Endothelial cell of umbilical vein (primary cell): ENCODE measurements at regions not wholly inside any gene's neighbourhood (a gene's known extent, or its start where the extent isn't known, plus 50 kb on each side); places are given as distances from the start of the nearest gene placed in this dataset.

ENCODE experiments used
- BruUV-seq: library from RNA; stranded (reverse); fragments of 400-500 nt; replicated peaks from 2 replicates; lab custom pipeline; 2021; lab: Mats Ljungman, UMichigan
- CTCF ChIA-PET: fragments of 300-600, 350-600 bp; sonication (Branson Sonifier 250); formaldehyde crosslinking; loops from one replicate; lab custom pipeline; 2021; ENCODE audit warnings: antibody characterized with exemption, inconsistent platforms; lab: Charles Lee
- POLR2A ChIA-PET: fragments of 300-600, 350-600 bp; sonication (Branson Sonifier 250); formaldehyde crosslinking; loops from one replicate; lab custom pipeline; 2021; ENCODE audit warnings: antibody characterized with exemption, inconsistent platforms; lab: Charles Lee
- DNase-seq: peaks from one replicate; pipeline ENCODE4 v3.0.0-alpha.2; 2011; ENCODE audit warnings: low read depth, low spot score
- FAIRE-seq: peaks from 2 replicates; lab custom pipeline; 2011; peaks lifted over from hg19 to GRCh38; lab: Jason Lieb, UNC
- H2AFZ ChIP-seq: 2 replicates; pipeline ENCODE4 v1.6.0; 2012; ENCODE audit warnings: low read depth, low read length, control low read depth, inconsistent platforms
- H3K27ac ChIP-seq: 2 replicates; pipeline ENCODE4 v1.5.1; 2011; ENCODE audit warnings: low read depth, mild to moderate bottlenecking, control low read depth, low read length, moderate library complexity; ENCODE audit not compliant: insufficient read depth
- H3K27me3 ChIP-seq, 2 experiments: 2 replicates each; pipeline versions ENCODE4 v1.6.0 to v1.6.1; 2011; ENCODE audit warnings: low read length in 2 of 2, mixed read lengths in 1 of 2; ENCODE audit not compliant: control insufficient read depth in 2 of 2, insufficient read depth in 2 of 2
- H3K36me3 ChIP-seq, 2 experiments: 2 replicates in 1 of 2; 3 replicates in 1 of 2; pipeline ENCODE4 v1.5.1; 2011; ENCODE audit warnings: low read length in 2 of 2, mild to moderate bottlenecking in 1 of 2, moderate library complexity in 1 of 2; ENCODE audit not compliant: control insufficient read depth in 2 of 2, insufficient read depth in 2 of 2; ENCODE audit errors: extremely low read depth in 1 of 2
- H3K4me1 ChIP-seq: 3 replicates; pipeline ENCODE4 v1.5.1; 2011; ENCODE audit warnings: mild to moderate bottlenecking, low read length; ENCODE audit not compliant: control insufficient read depth, insufficient read depth; ENCODE audit errors: extremely low read depth
- H3K4me2 ChIP-seq: 2 replicates; pipeline ENCODE4 v1.6.1; 2011; ENCODE audit warnings: low read length, control low read depth, mixed read lengths; ENCODE audit not compliant: insufficient read depth
- H3K4me3 ChIP-seq, 3 experiments: fragments of 200-600 bp in 1 of 3; sonication (generic), shearing (Covaris generic) in 1 of 3; replicated peaks in 1 of 3; 2 replicates each; pipeline ENCODE4 v1.5.1; 2011 to 2016; ENCODE audit warnings: control low read depth in 3 of 3, low read length in 3 of 3, mild to moderate bottlenecking in 2 of 3, inconsistent platforms in 1 of 3, low read depth in 1 of 3, moderate library complexity in 1 of 3; ENCODE audit not compliant: insufficient read depth in 1 of 3
- H3K79me2 ChIP-seq: 2 replicates; pipeline ENCODE4 v1.6.0; 2012; ENCODE audit warnings: low read length, inconsistent platforms; ENCODE audit not compliant: control insufficient read depth, insufficient read depth
- H3K9ac ChIP-seq: replicated peaks from 2 replicates; pipeline ENCODE3; 2011; ENCODE audit warnings: low read length, control low read depth; ENCODE audit not compliant: insufficient read depth; ENCODE audit errors: extremely low read depth
- H3K9me1 ChIP-seq: replicated peaks from 3 replicates; pipeline ENCODE4 v1.6.0; 2011; ENCODE audit warnings: mild to moderate bottlenecking, low read length; ENCODE audit not compliant: control insufficient read depth, insufficient read depth; ENCODE audit errors: extremely low read depth
- H3K9me3 ChIP-seq: replicated peaks from 2 replicates; pipeline ENCODE4 v1.5.1; 2012; ENCODE audit warnings: low read length, inconsistent platforms; ENCODE audit not compliant: control insufficient read depth, insufficient read depth
- H4K20me1 ChIP-seq: replicated peaks from 2 replicates; pipeline ENCODE3; 2011; ENCODE audit warnings: mild to moderate bottlenecking, low read length; ENCODE audit not compliant: control insufficient read depth, insufficient read depth; ENCODE audit errors: extremely low read depth
- CTCF ChIP-seq, 2 donors: IDR thresholded peaks; 1 replicate in 1 of 2; 2 replicates in 1 of 2; pipeline ENCODE4 v1.5.1; 2011; ENCODE audit warnings: low read length in 2 of 2, mild to moderate bottlenecking in 2 of 2, moderate library complexity in 2 of 2, control low read depth in 1 of 2, inconsistent platforms in 1 of 2, low read depth in 1 of 2; ENCODE audit not compliant: insufficient read depth in 1 of 2; ENCODE audit errors: extremely low read depth in 1 of 2
- EZH2 ChIP-seq: IDR thresholded peaks from 2 replicates; pipeline ENCODE4 v1.6.1; 2012; ENCODE audit warnings: borderline replicate concordance, low read depth, mild to moderate bottlenecking, moderate library complexity, low read length, inconsistent platforms; ENCODE audit not compliant: severe bottlenecking
- FOS ChIP-seq: IDR thresholded peaks from 2 replicates; pipeline ENCODE4 v1.6.1; 2011; ENCODE audit warnings: mild to moderate bottlenecking, low read length, moderate library complexity, borderline replicate concordance; ENCODE audit not compliant: insufficient read depth
- GATA2 ChIP-seq: IDR thresholded peaks from 2 replicates; pipeline ENCODE4 v1.7.0; 2011; ENCODE audit warnings: low read depth, mild to moderate bottlenecking, moderate library complexity, mixed read lengths, low read length; ENCODE audit not compliant: insufficient read length, insufficient read depth
- JUN ChIP-seq: IDR thresholded peaks from 2 replicates; pipeline ENCODE4 v1.6.1; 2011; ENCODE audit warnings: borderline replicate concordance, low read depth; ENCODE audit not compliant: insufficient read length, insufficient read depth
- MAX ChIP-seq: IDR thresholded peaks from 2 replicates; pipeline ENCODE4 v1.6.1; 2011; ENCODE audit not compliant: insufficient read depth, insufficient read length
- MYC ChIP-seq: IDR thresholded peaks from one replicate; pipeline ENCODE4 v1.6.1; 2011; ENCODE audit warnings: mild to moderate bottlenecking, low read depth, low read length
- POLR2A ChIP-seq: IDR thresholded peaks from 2 replicates; pipeline ENCODE4 v1.6.1; 2012; ENCODE audit warnings: low read depth, mild to moderate bottlenecking, control low read depth, low read length
- POLR2AphosphoS5 ChIP-seq: IDR thresholded peaks from 2 replicates; pipeline ENCODE4 v1.6.1; 2012; ENCODE audit warnings: low read depth, mild to moderate bottlenecking, control low read depth, low read length, moderate library complexity; ENCODE audit not compliant: insufficient read depth
- dilution Hi-C: fragments of 300-500 bp; cut with MboI; formaldehyde crosslinking; loops from one replicate; pipeline ENCODE4 v1.15.0; 2019; ENCODE audit warnings: low sequenced_read_pairs; ENCODE audit not compliant: extremely low pct_ligation_motif_present
- intact Hi-C: fragments of 100-400 bp; cut with micrococcal nuclease; formaldehyde crosslinking; loops from one replicate; pipeline ENCODE4 v1.10.0; 2022

- no peak for TF ChIP-seq EZH2
- no peak for TF ChIP-seq MYC
- TF ChIP-seq FOS = no peak
- no peak for TF ChIP-seq POLR2A
- no peak for TF ChIP-seq JUN
- no peak for TF ChIP-seq POLR2AphosphoS5
- TF ChIP-seq CTCF (IDR thresholded peaks at IDR 0.05; ENCODE audit: extremely low read depth in 1 of 2, insufficient read depth in 1 of 2, low read depth in 1 of 2, low read length in 2 of 2) = no peak
- TF ChIP-seq GATA2 = no peak
- TF ChIP-seq MAX = no peak
Observed at GRCh38 chr10:76787746-76788451, 849.7 kb downstream of the KCNMA1 start.

More at GRCh38 chr10:76787746-76788451, 849.7 kb downstream of the KCNMA1 start:
- H3K9me3 ChIP-seq = no peaks in the 10 kb centered on the region
- DNase-seq (no peak), FAIRE-seq (no peak)
- no peaks in the 10 kb centered on the region for H3K9me1 ChIP-seq
- BruUV-seq = no TSS peak
- no peaks in the 10 kb centered on the region for H3K4me1 ChIP-seq
- no peak overlapping the region for H3K4me3 ChIP-seq
- H3K79me2 ChIP-seq = no peaks in the 10 kb centered on the region
- CTCF ChIA-PET = no interaction called here
- no peak overlapping the region for H3K9ac ChIP-seq
- POLR2A ChIA-PET = no interaction called here
- dilution Hi-C loops = no loop called here
- H3K27ac ChIP-seq = no peak overlapping the region
- no peak overlapping the region for H2AFZ ChIP-seq
- H4K20me1 ChIP-seq = no peaks in the 10 kb centered on the region
- H3K4me2 ChIP-seq = no peak overlapping the region
- no peaks in the 10 kb centered on the region for H3K36me3 ChIP-seq
- intact Hi-C loops = no loop called here
- no peaks in the 10 kb centered on the region for H3K27me3 ChIP-seq
